Myocyte (in vitro differentiated cells): ENCODE measurements at regions not wholly inside any gene's neighbourhood (a gene's known extent, or its start where the extent isn't known, plus 50 kb on each side); places are given as distances from the start of the nearest gene placed in this dataset.
"Not testable (repeated sequence)": the region's sequence is repeated elsewhere in the genome, so short reads cannot be mapped to it uniquely, and the experiment has no call there.

Source experiments
- DNase-seq: peaks from one replicate; pipeline ENCODE4 v3.0.0-alpha.2; 2012; ENCODE audit warnings: low read depth

DNA sequence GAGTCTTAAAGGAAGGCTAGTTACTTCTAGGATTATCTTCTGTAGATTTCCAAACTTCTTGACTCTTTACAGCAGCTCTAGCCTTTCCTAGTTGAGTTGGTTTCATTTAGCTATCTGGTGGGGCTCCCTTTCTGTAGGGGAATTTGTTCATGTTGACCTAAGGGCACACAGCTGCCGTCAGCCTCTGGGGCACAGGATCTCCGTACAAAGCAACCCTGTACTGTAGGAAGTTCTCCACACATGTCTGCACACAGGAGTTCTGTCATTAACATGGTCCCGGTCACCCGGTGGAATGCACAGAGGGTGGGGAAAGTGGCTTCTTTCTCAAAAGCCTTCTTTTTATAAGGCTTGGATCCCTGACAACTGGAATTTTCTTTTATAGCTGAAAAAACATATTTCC, 88.7 kb upstream of the TNIK start:
- peak; percentile 3 for DNase-seq

- DNase-seq: no peak
These were observed 83.6 kb upstream of the TNIK start for GRCh38 chr3:171543759-171544300.

DNA sequence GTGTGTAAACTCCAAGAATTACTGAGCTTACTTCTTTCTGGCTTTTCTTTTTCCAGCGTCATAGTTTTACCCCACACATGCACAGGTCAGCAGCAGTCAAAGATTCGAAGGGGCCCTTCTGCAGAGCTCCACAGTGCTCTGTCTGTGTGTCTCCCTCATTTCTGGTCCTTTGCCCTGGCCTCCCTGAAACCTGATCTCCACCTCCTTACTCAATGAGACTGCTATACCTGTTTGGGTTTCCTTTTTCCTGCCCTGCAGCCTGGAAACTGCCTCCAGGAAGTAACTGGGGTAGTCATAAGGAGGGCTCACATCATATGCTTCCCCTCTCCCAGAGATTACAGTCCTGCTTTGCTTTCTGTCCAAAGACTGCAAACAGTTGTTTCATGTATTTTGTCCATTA, 82.8 kb upstream of the TNIK start:
- DNase-seq: no peak

GRCh38 chr3:171541647-171542046, 81.4 kb upstream of the TNIK start:
- no peak for DNase-seq

GRCh38 chr3:171541181-171541580, 81.0 kb upstream of the TNIK start:
- no peak for DNase-seq

DNA sequence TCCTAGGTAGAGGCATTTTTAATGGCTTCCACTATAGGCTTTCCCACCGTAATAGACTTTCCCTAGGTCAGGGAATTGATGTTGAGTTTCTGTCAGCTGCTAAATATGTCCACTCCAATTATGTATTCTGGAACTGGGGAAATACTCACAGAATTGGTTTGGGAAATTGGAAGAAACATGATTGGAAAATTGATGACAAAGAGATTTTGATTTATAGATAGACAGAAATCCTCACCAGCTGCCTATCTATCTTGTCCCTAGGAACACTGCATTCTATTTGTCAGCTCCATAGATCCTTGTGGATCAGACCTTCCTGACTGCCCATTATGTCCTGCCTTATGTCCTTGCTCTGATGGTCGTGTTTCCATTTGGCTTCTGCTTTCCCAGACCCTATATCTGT, 75.6 kb upstream of the TNIK start:
- no peak for DNase-seq

GRCh38 chr3:171535133-171535532, 74.9 kb upstream of the TNIK start:
- DNase-seq: no peak

GRCh38 chr3:171533702-171534101, 73.5 kb upstream of the TNIK start:
- DNase-seq: no peak

DNA sequence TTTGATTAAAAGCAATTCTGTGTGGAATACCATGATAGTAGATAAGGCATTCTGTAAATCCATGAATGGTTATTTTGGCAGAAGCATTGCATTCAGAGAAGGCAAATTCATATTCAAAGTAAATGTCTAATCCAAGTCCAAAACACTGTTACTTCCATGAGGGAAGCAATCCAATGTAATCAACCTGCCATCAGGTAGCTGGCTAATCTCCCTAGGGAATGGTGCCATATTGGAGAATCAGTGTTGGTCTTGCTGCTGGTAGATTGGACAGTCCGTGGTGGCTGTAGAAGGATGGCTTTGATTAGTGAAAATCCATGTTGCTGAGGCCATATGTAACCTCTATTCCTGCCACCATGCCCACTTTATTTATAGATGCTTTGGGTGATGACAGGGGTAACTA, 72.1 kb upstream of the TNIK start:
- DNase-seq: no peak

GRCh38 chr3:171531716-171532115, 71.5 kb upstream of the TNIK start:
- DNase-seq: no peak

DNA sequence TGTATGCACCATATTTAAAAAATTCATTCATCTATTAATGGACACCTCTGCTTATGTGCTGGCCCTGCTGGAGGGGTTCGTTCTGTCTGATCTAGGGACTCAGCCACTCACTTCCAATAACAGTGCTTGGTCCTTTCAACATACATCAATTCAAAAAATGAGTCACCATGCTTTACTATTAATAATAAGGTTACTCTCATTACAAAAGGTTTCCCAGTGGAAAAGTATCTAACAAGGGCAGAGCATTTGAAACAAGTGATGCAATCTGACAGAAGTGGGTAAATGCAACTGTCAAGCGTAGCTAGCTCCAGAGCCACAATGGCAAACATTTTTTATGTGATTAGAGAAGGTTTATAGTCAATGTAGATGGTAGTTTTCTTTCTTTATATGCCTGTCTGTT, 67.9 kb upstream of the TNIK start:
- DNase-seq: no peak

- DNase-seq: no peak
These were observed 66.7 kb upstream of the TNIK start for GRCh38 chr3:171526869-171527268.

GRCh38 chr3:171526146-171526545, 65.9 kb upstream of the TNIK start:
- DNase-seq: no peak

DNA sequence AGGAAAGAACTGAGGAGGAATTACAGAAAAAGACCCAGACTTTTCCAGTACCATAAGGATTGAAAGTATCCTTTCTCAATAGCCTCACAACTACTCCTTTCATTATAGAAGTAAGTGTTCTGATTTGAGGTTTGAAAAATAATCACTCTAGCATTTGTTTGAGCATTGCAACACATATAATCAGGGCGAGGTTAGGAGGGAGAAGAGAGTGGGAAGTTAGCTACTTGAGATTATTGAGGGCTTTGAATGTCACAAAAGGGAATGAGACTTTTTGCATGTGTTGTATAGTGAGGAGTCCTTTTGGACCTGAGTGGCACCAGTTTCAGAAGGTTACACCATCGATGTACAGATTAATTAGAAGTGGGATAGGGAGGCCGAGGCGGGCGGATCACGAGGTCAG, 65.2 kb upstream of the TNIK start:
- DNase-seq: no peak

GRCh38 chr3:171524921-171525310, 64.7 kb upstream of the TNIK start:
- no peak for DNase-seq

- DNase-seq: no peak
These were observed 62.4 kb upstream of the TNIK start for GRCh38 chr3:171522651-171523050.

DNA sequence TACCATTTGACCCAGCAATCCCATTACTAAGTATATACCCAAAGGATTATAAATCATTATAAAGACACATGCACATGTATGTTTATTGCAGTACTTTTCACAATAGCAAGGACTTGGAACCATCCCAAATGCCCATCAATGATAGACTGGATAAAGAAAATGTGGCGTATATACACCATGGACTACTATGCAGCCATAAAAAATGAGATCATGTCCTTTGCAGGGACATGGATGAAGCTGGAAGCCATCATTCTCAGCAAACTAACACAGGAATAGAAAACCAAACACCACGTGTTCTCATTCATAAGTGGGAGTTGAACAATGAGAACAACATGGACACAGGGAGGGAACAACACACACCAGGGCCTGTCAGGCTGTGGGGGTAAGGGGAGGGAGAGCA, 59.2 kb upstream of the TNIK start:
- DNase-seq: not testable (repeated sequence)

- no peak for DNase-seq
These were observed 56.6 kb upstream of the TNIK start for GRCh38 chr3:171516765-171517164.

DNA sequence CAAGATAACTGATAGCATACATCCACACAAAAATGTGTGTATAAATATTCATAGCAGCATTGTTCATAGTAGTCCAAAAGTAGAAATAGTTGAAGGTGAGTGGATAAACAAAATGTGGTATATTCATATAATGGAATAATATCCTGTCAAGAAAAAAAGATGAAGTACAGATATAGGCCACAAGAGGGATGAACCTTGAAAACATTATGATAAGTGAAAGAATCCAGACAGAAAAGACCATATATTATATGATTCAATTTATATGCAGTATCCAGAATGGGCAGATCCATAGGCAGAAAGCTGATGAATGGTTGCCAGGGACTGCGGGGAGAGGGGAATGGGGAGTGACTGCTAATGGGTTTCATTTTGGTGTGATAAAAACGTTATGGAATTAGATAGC, 54.3 kb upstream of the TNIK start:
- no peak for DNase-seq

- no peak for DNase-seq
These were observed 51.2 kb upstream of the TNIK start for GRCh38 chr3:171511450-171511849.
